Neural progenitor cell (in vitro differentiated cells): ENCODE measurements at regions not wholly inside any gene's neighbourhood (a gene's known extent, or its start where the extent isn't known, plus 50 kb on each side); places are given as distances from the start of the nearest gene placed in this dataset.

Experiments used
- CTCF ChIP-seq: fragments of 200-600 bp; sonication (generic); IDR thresholded peaks from 2 replicates; pipeline ENCODE4 v1.5.1; 2017; ENCODE audit warnings: antibody characterized with exemption, mild to moderate bottlenecking
- EZH2 ChIP-seq: fragments of 200-600 bp; sonication (generic); IDR thresholded peaks from 2 replicates; pipeline ENCODE4 v1.6.1; 2017; ENCODE audit warnings: antibody characterized with exemption, mild to moderate bottlenecking, moderate library complexity

- no peak for TF ChIP-seq EZH2
- no peak for TF ChIP-seq CTCF
These were observed 178.6 kb downstream of the TRAM1L1 start for GRCh38 chr4:116906758-116907157.
